ENCODE measurements at regions not wholly inside any gene's neighbourhood (a gene's known extent, or its start where the extent isn't known, plus 50 kb on each side); places are given as distances from the start of the nearest gene placed in this dataset.

DNA sequence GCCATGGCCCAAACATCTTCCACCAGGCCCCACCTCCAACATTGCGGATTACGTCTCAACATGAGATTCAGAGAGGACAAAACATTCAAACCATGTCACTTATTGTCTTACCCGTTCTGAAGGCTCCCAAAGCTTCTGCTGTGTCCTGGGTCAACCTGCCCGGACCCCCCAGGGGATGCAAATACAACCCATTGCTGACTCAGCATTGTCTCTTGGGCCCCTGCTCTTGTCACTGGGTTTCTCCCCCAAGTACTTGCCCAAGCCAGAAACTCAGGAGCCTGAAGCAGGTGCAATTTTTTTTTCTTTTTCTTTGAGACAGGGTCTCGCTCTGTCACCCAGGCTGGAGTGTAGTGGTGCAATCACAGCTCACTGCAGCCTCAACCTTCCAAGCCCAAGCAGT lies 144.5 kb downstream of the KCTD15 start:
- TF ChIP-seq CEBPB (IDR thresholded peaks at IDR 0.05) = no peak
- TF ChIP-seq TCF12 (IDR thresholded peaks at IDR 0.05; ENCODE audit: low read depth) = no peak
- no peak for TF ChIP-seq TEAD4 (IDR thresholded peaks at IDR 0.05)
- no peak for TF ChIP-seq ZBTB7A (IDR thresholded peaks at IDR 0.05; ENCODE audit: low read depth)
- no peak for TF ChIP-seq EP300 (IDR thresholded peaks at IDR 0.05; ENCODE audit: borderline replicate concordance)
- no peak for TF ChIP-seq EGR1 (IDR thresholded peaks at IDR 0.05)
- TF ChIP-seq RAD21 (IDR thresholded peaks at IDR 0.05; ENCODE audit: low read depth) = no peak
- TF ChIP-seq, protein P1, sequence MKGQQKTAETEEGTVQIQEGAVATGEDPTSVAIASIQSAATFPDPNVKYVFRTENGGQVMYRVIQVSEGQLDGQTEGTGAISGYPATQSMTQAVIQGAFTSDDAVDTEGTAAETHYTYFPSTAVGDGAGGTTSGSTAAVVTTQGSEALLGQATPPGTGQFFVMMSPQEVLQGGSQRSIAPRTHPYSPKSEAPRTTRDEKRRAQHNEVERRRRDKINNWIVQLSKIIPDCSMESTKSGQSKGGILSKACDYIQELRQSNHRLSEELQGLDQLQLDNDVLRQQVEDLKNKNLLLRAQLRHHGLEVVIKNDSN (IDR thresholded peaks at IDR 0.05) = no peak
- no peak for TF ChIP-seq FOXM1 (IDR thresholded peaks at IDR 0.05; ENCODE audit: borderline replicate concordance, low read depth)

DNA sequence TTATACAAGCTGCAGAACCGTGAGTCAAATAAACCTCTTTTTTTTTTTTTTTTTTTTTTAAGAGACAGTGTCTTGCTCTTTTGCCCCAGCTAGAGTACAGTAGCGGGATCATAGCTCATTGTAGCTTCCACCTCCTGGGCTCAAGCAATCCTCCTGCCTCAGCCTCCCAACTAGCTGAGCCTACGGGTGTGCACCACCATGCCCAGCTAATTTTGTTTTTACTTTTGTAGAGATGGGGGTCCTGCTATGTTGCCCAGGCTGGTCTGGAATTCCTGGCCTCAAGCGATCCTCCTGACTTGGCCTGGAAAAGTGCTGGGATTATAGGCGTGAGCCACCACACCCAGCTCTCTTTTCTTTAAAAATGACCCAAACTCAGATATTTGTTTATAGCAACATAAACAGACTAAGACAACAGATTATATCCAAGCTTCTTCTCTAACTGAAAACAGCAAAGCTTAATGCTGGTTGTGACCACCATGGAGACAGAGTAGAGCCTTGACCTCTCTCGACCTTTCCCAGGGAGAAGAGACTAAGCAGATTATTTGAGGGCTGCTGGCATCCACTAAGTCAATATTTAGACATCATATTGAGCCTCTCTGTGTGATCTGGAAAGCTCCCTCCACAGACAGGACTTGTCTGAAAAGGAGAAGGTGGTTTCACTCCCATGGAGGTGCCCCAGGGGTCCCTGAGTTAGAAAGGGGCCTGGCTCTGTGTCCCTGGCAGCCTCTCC lies 150.0 kb downstream of the KCTD15 start:
- no peak for TF ChIP-seq NFIC (IDR thresholded peaks at IDR 0.05)
- TF ChIP-seq, protein P2, sequence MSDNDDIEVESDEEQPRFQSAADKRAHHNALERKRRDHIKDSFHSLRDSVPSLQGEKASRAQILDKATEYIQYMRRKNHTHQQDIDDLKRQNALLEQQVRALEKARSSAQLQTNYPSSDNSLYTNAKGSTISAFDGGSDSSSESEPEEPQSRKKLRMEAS (IDR thresholded peaks at IDR 0.05) = no peak
- no peak for TF ChIP-seq TEAD4 (IDR thresholded peaks at IDR 0.05)
- TF ChIP-seq FOXM1 (IDR thresholded peaks at IDR 0.05; ENCODE audit: borderline replicate concordance, low read depth) = no peak
- no peak for TF ChIP-seq TCF12 (IDR thresholded peaks at IDR 0.05; ENCODE audit: low read depth)

DNA sequence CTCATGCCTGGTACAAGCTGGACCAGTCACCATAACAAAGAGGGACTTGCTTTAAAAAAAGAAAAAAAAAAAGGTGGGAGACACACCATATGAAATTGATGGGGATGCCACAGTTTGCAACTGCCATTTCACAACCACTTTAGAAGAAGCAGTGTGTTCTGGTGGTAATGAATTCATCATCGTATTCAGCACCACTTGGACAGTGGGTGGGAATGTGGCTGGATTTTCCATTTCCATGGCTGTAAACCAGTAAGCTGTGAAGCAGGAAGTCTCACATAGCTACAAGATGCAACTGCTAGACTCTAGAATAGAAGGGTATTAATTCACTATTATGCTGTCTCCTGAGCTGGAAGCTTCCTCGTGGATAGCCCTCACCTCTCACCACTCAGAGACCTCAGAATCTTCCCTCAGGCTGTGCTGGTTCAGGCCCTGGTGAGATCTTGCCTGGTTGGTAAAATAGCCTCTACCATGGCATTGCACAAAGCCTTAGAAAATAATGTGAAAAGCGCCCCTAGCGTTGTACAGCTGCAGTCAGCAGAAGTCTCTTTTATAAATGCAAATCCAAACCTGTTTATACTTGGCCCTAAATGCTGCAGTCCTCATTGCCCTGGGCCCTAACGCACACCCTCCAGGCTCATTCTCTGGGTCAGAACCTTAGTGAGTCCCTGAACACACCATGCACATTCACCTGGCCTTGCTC lies 150.7 kb downstream of the KCTD15 start:
- TF ChIP-seq TAF1 (IDR thresholded peaks at IDR 0.05; ENCODE audit: low read depth) = no peak
- no peak for TF ChIP-seq TEAD4 (IDR thresholded peaks at IDR 0.05)
- TF ChIP-seq NFIC (IDR thresholded peaks at IDR 0.05) = no peak
- TF ChIP-seq CEBPB (IDR thresholded peaks at IDR 0.05) = no peak
- no peak for TF ChIP-seq YY1 (IDR thresholded peaks at IDR 0.05; ENCODE audit: low read depth)
- TF ChIP-seq EP300 (IDR thresholded peaks at IDR 0.05; ENCODE audit: borderline replicate concordance) = no peak
- TF ChIP-seq, protein P3, sequence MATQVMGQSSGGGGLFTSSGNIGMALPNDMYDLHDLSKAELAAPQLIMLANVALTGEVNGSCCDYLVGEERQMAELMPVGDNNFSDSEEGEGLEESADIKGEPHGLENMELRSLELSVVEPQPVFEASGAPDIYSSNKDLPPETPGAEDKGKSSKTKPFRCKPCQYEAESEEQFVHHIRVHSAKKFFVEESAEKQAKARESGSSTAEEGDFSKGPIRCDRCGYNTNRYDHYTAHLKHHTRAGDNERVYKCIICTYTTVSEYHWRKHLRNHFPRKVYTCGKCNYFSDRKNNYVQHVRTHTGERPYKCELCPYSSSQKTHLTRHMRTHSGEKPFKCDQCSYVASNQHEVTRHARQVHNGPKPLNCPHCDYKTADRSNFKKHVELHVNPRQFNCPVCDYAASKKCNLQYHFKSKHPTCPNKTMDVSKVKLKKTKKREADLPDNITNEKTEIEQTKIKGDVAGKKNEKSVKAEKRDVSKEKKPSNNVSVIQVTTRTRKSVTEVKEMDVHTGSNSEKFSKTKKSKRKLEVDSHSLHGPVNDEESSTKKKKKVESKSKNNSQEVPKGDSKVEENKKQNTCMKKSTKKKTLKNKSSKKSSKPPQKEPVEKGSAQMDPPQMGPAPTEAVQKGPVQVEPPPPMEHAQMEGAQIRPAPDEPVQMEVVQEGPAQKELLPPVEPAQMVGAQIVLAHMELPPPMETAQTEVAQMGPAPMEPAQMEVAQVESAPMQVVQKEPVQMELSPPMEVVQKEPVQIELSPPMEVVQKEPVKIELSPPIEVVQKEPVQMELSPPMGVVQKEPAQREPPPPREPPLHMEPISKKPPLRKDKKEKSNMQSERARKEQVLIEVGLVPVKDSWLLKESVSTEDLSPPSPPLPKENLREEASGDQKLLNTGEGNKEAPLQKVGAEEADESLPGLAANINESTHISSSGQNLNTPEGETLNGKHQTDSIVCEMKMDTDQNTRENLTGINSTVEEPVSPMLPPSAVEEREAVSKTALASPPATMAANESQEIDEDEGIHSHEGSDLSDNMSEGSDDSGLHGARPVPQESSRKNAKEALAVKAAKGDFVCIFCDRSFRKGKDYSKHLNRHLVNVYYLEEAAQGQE (IDR thresholded peaks at IDR 0.05; ENCODE audit: low read depth) = no peak
- no peak for TF ChIP-seq ZBTB7A (IDR thresholded peaks at IDR 0.05; ENCODE audit: low read depth)
- no peak for TF ChIP-seq EGR1 (IDR thresholded peaks at IDR 0.05)
- TF ChIP-seq, protein P2 (IDR thresholded peaks at IDR 0.05) = no peak
- no peak for TF ChIP-seq RAD21 (IDR thresholded peaks at IDR 0.05; ENCODE audit: low read depth)
- no peak for TF ChIP-seq FOXM1 (IDR thresholded peaks at IDR 0.05; ENCODE audit: borderline replicate concordance, low read depth)
- TF ChIP-seq, protein P1 (IDR thresholded peaks at IDR 0.05) = no peak
- TF ChIP-seq TCF12 (IDR thresholded peaks at IDR 0.05; ENCODE audit: low read depth) = no peak
- TF ChIP-seq CREB1 (IDR thresholded peaks at IDR 0.05; ENCODE audit: low read depth) = no peak

DNA sequence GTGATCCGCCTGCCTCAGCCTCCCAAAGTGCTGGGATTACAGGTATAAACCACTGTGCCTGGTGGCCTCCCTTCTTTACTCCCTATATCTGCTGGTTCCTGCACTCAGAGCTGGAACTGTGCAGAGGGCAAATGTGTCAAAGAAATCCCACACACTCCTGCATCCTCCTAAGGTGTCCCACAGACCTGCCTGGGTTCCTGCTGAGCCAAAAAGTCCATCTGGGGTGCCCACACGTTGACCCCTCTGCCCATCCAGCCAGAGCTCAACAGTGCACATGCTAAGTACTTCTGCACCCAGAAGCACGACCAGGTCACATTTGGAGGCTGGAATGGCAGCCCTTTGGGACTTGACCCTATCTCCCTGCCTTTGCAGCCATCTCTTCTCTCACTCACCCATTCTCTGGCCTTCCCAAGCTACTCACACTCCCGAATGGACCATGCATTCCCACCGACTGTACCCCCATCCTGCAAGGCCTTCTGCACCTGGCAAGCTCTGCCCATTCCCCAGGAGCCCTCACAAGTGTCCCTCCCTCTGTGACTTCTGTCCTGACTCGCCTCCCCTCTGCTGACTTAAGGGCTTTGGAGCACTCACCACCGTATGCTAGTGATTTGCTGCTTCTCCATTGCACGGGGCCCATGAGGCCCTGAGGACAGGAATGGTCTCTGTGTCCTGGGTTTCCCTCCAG lies 152.1 kb downstream of the KCTD15 start:
- TF ChIP-seq TAF1 (IDR thresholded peaks at IDR 0.05; ENCODE audit: low read depth) = no peak
- TF ChIP-seq RAD21 (IDR thresholded peaks at IDR 0.05; ENCODE audit: low read depth) = no peak
- TF ChIP-seq TEAD4 (IDR thresholded peaks at IDR 0.05) = no peak
- TF ChIP-seq, protein P1 (IDR thresholded peaks at IDR 0.05) = no peak
- TF ChIP-seq, protein P2 (IDR thresholded peaks at IDR 0.05) = no peak
- no peak for TF ChIP-seq EP300 (IDR thresholded peaks at IDR 0.05; ENCODE audit: borderline replicate concordance)
- no peak for TF ChIP-seq CREB1 (IDR thresholded peaks at IDR 0.05; ENCODE audit: low read depth)
- no peak for TF ChIP-seq EGR1 (IDR thresholded peaks at IDR 0.05)
- TF ChIP-seq TCF12 (IDR thresholded peaks at IDR 0.05; ENCODE audit: low read depth) = no peak
- no peak for TF ChIP-seq CEBPB (IDR thresholded peaks at IDR 0.05)
- TF ChIP-seq FOXM1 (IDR thresholded peaks at IDR 0.05; ENCODE audit: borderline replicate concordance, low read depth) = no peak

DNA sequence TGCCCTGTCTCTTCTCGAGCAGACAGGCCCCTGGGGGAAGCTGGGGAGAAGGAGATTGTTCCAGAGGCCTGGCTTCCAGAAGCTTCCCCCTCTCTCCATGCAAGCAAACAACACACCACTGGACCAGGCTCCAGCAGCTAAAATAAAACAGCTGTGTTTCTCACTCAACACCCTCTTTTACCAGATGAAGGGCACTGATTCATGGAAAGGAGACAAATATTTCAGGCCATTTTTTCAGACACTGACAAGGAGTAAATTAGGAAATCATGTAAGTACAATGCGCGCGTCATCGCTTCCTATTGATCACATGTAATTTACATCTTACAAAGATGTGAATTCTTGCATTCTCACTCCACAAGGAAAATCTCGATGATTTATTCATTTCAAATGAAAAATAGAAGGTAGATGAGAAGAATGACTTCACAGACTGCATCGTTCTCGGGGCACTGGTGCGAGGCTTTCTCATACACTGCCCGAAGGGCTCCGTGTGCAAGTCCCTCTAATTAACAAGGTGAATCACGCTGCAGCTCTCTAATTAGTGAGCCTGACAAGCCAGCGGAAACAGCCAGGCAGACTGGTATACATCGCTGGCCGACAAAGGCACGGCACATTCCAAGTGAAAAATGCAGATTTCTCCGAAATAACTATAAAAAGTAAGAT lies 153.6 kb downstream of the KCTD15 start:
- TF ChIP-seq NFIC (IDR thresholded peaks at IDR 0.05) (no peak), TCF12 (IDR thresholded peaks at IDR 0.05; ENCODE audit: low read depth) (no peak), RAD21 (IDR thresholded peaks at IDR 0.05; ENCODE audit: low read depth) (no peak), EGR1 (IDR thresholded peaks at IDR 0.05) (no peak), ZBTB7A (IDR thresholded peaks at IDR 0.05; ENCODE audit: low read depth) (no peak), CREB1 (IDR thresholded peaks at IDR 0.05; ENCODE audit: low read depth) (no peak), TAF1 (IDR thresholded peaks at IDR 0.05; ENCODE audit: low read depth) (no peak), YY1 (IDR thresholded peaks at IDR 0.05; ENCODE audit: low read depth) (no peak), CEBPB (IDR thresholded peaks at IDR 0.05) (no peak), FOXM1 (IDR thresholded peaks at IDR 0.05; ENCODE audit: borderline replicate concordance, low read depth) (no peak), TEAD4 (IDR thresholded peaks at IDR 0.05) (no peak), EP300 (IDR thresholded peaks at IDR 0.05; ENCODE audit: borderline replicate concordance) (no peak)
- TF ChIP-seq, protein P2 (IDR thresholded peaks at IDR 0.05) = no peak
- TF ChIP-seq, protein P1 (IDR thresholded peaks at IDR 0.05) = no peak
- TF ChIP-seq, protein P3 (IDR thresholded peaks at IDR 0.05; ENCODE audit: low read depth) = no peak

Measured in Ishikawa (cell line).